Activated B cell treated with CpG ODN at 0.5 μM for 24 hours (primary cell): ENCODE measurements at regions not wholly inside any gene's neighbourhood (a gene's known extent, or its start where the extent isn't known, plus 50 kb on each side); places are given as distances from the start of the nearest gene placed in this dataset.
"Not testable (repeated sequence)": the region's sequence is repeated elsewhere in the genome, so short reads cannot be mapped to it uniquely, and the experiment has no call there.

Experiments
- ATAC-seq: fragments of 200-7000 bp; cut with Tn5 transposase; one replicate; pipeline ENCODE4 v1.10.0; 2021; ENCODE audit warnings: low read depth, mild to moderate bottlenecking, moderate library complexity
- CTCF ChIA-PET: fragments of 350-600 bp; sonication (Branson Sonifier 250); formaldehyde crosslinking; loops from one replicate; lab custom pipeline; 2021; ENCODE audit warnings: antibody characterized with exemption; lab: Charles Lee
- POLR2A ChIA-PET: fragments of 350-600 bp; sonication (Branson Sonifier 250); formaldehyde crosslinking; loops from one replicate; lab custom pipeline; 2021; ENCODE audit warnings: antibody characterized with exemption; lab: Charles Lee
- DNase-seq: peaks from one replicate; pipeline ENCODE4 v3.0.0; 2022
- H3K27ac Mint-ChIP-seq: one replicate; pipeline ENCODE4 v1.8.0; 2020; ENCODE audit warnings: mixed read lengths
- H3K27me3 Mint-ChIP-seq: one replicate; pipeline ENCODE4 v1.8.0; 2021; ENCODE audit warnings: mixed read lengths
- H3K36me3 Mint-ChIP-seq: one replicate; pipeline ENCODE4 v1.8.0; 2021; ENCODE audit warnings: low read depth, mixed read lengths
- H3K4me1 Mint-ChIP-seq: one replicate; pipeline ENCODE4 v1.8.0; 2021; ENCODE audit warnings: mixed read lengths
- H3K4me3 Mint-ChIP-seq: one replicate; pipeline ENCODE4 v1.8.0; 2020; ENCODE audit warnings: mild to moderate bottlenecking, mixed read lengths
- H3K9me3 Mint-ChIP-seq: one replicate; pipeline ENCODE4 v1.8.0; 2020; ENCODE audit warnings: mixed read lengths
- CTCF ChIP-seq: fragments of 200-600 bp; IDR thresholded peaks from one replicate; pipeline ENCODE4 v1.8.0; 2022; ENCODE audit warnings: antibody characterized with exemption, mild to moderate bottlenecking
- intact Hi-C: fragments of 100-400 bp; cut with micrococcal nuclease; formaldehyde crosslinking; loops from one replicate; pipeline ENCODE4 v1.15.1; 2024

GRCh38 chr9:33660772-33661171 lies 134.6 kb upstream of the PRSS3 start:
- H3K27me3 Mint-ChIP-seq, result peaks cover 4% of the 10 kb centered on the region
- CTCF ChIA-PET, result no interaction called here
- H3K27ac Mint-ChIP-seq, result no peak overlapping the region
- TF ChIP-seq CTCF, result no peak
- intact Hi-C loops, result no loop called here
- POLR2A ChIA-PET, result no interaction called here
- H3K9me3 Mint-ChIP-seq, result no peaks in the 10 kb centered on the region
- H3K4me3 Mint-ChIP-seq, result no peak overlapping the region
- DNase-seq (no peak), ATAC-seq (no peak)
- H3K4me1 Mint-ChIP-seq, result no peaks in the 10 kb centered on the region
- H3K36me3 Mint-ChIP-seq, result no peaks in the 10 kb centered on the region

- Mint-ChIP-seq H3K27me3 (peaks cover 8% of the 10 kb centered on the region), H3K4me3 (no peak overlapping the region), H3K36me3 (no peaks in the 10 kb centered on the region), H3K27ac (no peak overlapping the region), H3K4me1 (no peaks in the 10 kb centered on the region), H3K9me3 (no peaks in the 10 kb centered on the region)
- ATAC-seq (no peak), DNase-seq (no peak)
- no peak for TF ChIP-seq CTCF
- intact Hi-C loops, result no loop called here
- POLR2A ChIA-PET, result no interaction called here
- CTCF ChIA-PET, result no interaction called here
Measured at GRCh38 chr9:33661176-33661575, 134.2 kb upstream of the PRSS3 start.

- Mint-ChIP-seq H3K9me3 (no peaks in the 10 kb centered on the region), H3K4me1 (no peaks in the 10 kb centered on the region), H3K27ac (no peak overlapping the region), H3K36me3 (no peaks in the 10 kb centered on the region), H3K27me3 (peaks cover 11% of the 10 kb centered on the region), H3K4me3 (no peak overlapping the region)
- ATAC-seq (no peak), DNase-seq (no peak)
- no peak for TF ChIP-seq CTCF
- ChIA-PET CTCF (no interaction called here), POLR2A (no interaction called here)
- intact Hi-C loops, result no loop called here
Measured at GRCh38 chr9:33662871-33663270, 132.5 kb upstream of the PRSS3 start.

- CTCF ChIA-PET, ATAC-seq, H3K4me1 Mint-ChIP-seq, H3K27ac Mint-ChIP-seq, H3K36me3 Mint-ChIP-seq, POLR2A ChIA-PET, H3K9me3 Mint-ChIP-seq, DNase-seq: not testable (repeated sequence)
- Mint-ChIP-seq H3K27me3 (peaks cover 57% of the 10 kb centered on the region), H3K4me3 (peak overlapping the region; percentile 86)
- intact Hi-C loops, result loop anchor here (5.0 kb wide), 1 partner anchor 46 kb away; no protein-coding TSS in a partner anchor
Measured at GRCh38 chr9:33676194-33676745, 119.1 kb upstream of the PRSS3 start.

DNA sequence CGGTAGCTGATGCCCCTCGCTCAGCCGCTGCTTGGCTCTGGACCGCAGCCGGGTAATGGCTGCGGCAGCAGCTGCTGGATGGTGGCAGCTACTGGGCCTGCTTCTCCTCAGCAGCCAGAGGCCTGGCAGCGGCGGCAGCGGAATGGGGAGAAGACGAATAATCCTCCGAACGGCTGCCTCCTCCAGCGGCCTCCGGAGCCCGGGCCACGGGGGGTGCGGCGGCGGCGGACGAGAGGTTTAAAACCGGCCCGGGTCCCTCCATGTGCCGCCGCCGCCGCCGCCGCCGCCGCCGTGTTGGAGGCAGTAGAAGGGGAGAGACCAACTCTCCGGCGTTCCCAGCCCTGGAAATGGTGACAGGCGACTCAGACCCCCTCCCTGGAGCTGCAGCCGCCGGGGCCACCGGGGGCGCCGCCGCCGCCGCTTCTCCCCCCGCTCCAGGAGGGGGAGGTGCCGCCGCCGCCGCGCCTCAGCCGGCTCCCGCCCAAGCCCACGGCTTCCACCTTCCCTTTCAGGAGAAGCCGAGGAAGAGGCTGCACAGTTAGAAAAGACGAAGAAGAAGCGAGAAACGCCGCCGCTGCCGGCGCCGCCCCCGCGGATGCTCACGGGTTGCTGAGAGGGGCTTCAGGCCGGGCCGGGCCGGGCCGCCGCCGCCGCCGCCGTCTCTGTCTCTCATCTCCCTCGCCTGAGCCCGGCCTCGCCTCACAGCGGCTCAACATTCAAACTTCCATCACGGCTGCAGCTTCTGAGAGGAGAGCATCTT lies 118.4 kb upstream of the PRSS3 start:
- Mint-ChIP-seq H3K27ac (no peak overlapping the region), H3K36me3 (peaks cover 3% of the 10 kb centered on the region), H3K27me3 (peaks cover 54% of the 10 kb centered on the region), H3K4me1 (peaks cover 7% of the 10 kb centered on the region), H3K4me3 (peak overlapping the region; percentile 86), H3K9me3 (no peaks in the 10 kb centered on the region)
- intact Hi-C loops, result loop anchor here (5.0 kb wide), 1 partner anchor 45 kb away; no protein-coding TSS in a partner anchor
- TF ChIP-seq CTCF, result no peak
- ChIA-PET CTCF (interaction anchor here (1.3 kb wide), 1 partner anchor 38 kb away, joined by 3 read pairs; no protein-coding TSS in a partner anchor), POLR2A (no interaction called here)
- ATAC-seq (peak; percentile 50), DNase-seq (peak; percentile 36)
